Activated B cell treated with CpG ODN at 0.5 μM for 24 hours (primary cell): ENCODE measurements at regions not wholly inside any gene's neighbourhood (a gene's known extent, or its start where the extent isn't known, plus 50 kb on each side); places are given as distances from the start of the nearest gene placed in this dataset.

Experiments used
- ATAC-seq: fragments of 200-7000 bp; cut with Tn5 transposase; one replicate; pipeline ENCODE4 v1.10.0; 2021; ENCODE audit warnings: low read depth, mild to moderate bottlenecking, moderate library complexity
- CTCF ChIA-PET: fragments of 350-600 bp; sonication (Branson Sonifier 250); formaldehyde crosslinking; loops from one replicate; lab custom pipeline; 2021; ENCODE audit warnings: antibody characterized with exemption; lab: Charles Lee
- POLR2A ChIA-PET: fragments of 350-600 bp; sonication (Branson Sonifier 250); formaldehyde crosslinking; loops from one replicate; lab custom pipeline; 2021; ENCODE audit warnings: antibody characterized with exemption; lab: Charles Lee
- DNase-seq: peaks from one replicate; pipeline ENCODE4 v3.0.0; 2022
- H3K27ac Mint-ChIP-seq: one replicate; pipeline ENCODE4 v1.8.0; 2020; ENCODE audit warnings: mixed read lengths
- H3K27me3 Mint-ChIP-seq: one replicate; pipeline ENCODE4 v1.8.0; 2021; ENCODE audit warnings: mixed read lengths
- H3K36me3 Mint-ChIP-seq: one replicate; pipeline ENCODE4 v1.8.0; 2021; ENCODE audit warnings: low read depth, mixed read lengths
- H3K4me1 Mint-ChIP-seq: one replicate; pipeline ENCODE4 v1.8.0; 2021; ENCODE audit warnings: mixed read lengths
- H3K4me3 Mint-ChIP-seq: one replicate; pipeline ENCODE4 v1.8.0; 2020; ENCODE audit warnings: mild to moderate bottlenecking, mixed read lengths
- H3K9me3 Mint-ChIP-seq: one replicate; pipeline ENCODE4 v1.8.0; 2020; ENCODE audit warnings: mixed read lengths
- CTCF ChIP-seq: fragments of 200-600 bp; IDR thresholded peaks from one replicate; pipeline ENCODE4 v1.8.0; 2022; ENCODE audit warnings: antibody characterized with exemption, mild to moderate bottlenecking
- intact Hi-C: fragments of 100-400 bp; cut with micrococcal nuclease; formaldehyde crosslinking; loops from one replicate; pipeline ENCODE4 v1.15.1; 2024

GRCh38 chr12:64931321-64931720, 106.9 kb downstream of the TBC1D30 start:
- H3K27me3 Mint-ChIP-seq, result peaks cover 28% of the 10 kb centered on the region
- intact Hi-C loops, result no loop called here
- CTCF ChIA-PET, result no interaction called here

GRCh38 chr12:64931981-64932380, 107.5 kb downstream of the TBC1D30 start:
- intact Hi-C loops, result no loop called here
- Mint-ChIP-seq H3K4me3 (no peak overlapping the region), H3K27me3 (peaks cover 28% of the 10 kb centered on the region), H3K9me3 (no peaks in the 10 kb centered on the region), H3K4me1 (no peaks in the 10 kb centered on the region), H3K36me3 (no peaks in the 10 kb centered on the region), H3K27ac (no peak overlapping the region)
- TF ChIP-seq CTCF, result no peak
- CTCF ChIA-PET, result no interaction called here
- POLR2A ChIA-PET, result no interaction called here
- DNase-seq, result no peak
- ATAC-seq, result no peak

More at GRCh38 chr12:64931321-64931720, 106.9 kb downstream of the TBC1D30 start:
- Mint-ChIP-seq H3K36me3 (no peaks in the 10 kb centered on the region), H3K4me1 (no peaks in the 10 kb centered on the region), H3K9me3 (no peaks in the 10 kb centered on the region), H3K27ac (no peak overlapping the region), H3K4me3 (no peak overlapping the region)
- DNase-seq (no peak), ATAC-seq (no peak)
- POLR2A ChIA-PET, result no interaction called here
- TF ChIP-seq CTCF, result no peak

GRCh38 chr12:64933791-64934190, 109.3 kb downstream of the TBC1D30 start:
- H3K27me3 Mint-ChIP-seq, result peaks cover 31% of the 10 kb centered on the region
- POLR2A ChIA-PET, result no interaction called here
- intact Hi-C loops, result no loop called here
- H3K9me3 Mint-ChIP-seq, result no peaks in the 10 kb centered on the region
- CTCF ChIA-PET, result no interaction called here
- H3K4me1 Mint-ChIP-seq, result no peaks in the 10 kb centered on the region
- ATAC-seq (no peak), DNase-seq (no peak)
- no peak overlapping the region for H3K27ac Mint-ChIP-seq
- H3K4me3 Mint-ChIP-seq, result no peak overlapping the region
- no peak for TF ChIP-seq CTCF
- no peaks in the 10 kb centered on the region for H3K36me3 Mint-ChIP-seq

GRCh38 chr12:64937452-64937851, 113.0 kb downstream of the TBC1D30 start:
- ChIA-PET POLR2A (no interaction called here), CTCF (no interaction called here)
- intact Hi-C loops, result no loop called here
- H3K27ac Mint-ChIP-seq, result no peak overlapping the region
- ATAC-seq (no peak), DNase-seq (no peak)
- peaks cover 20% of the 10 kb centered on the region for H3K27me3 Mint-ChIP-seq
- no peak for TF ChIP-seq CTCF
- H3K9me3 Mint-ChIP-seq, result no peaks in the 10 kb centered on the region
- H3K4me1 Mint-ChIP-seq, result no peaks in the 10 kb centered on the region
- no peaks in the 10 kb centered on the region for H3K36me3 Mint-ChIP-seq
- H3K4me3 Mint-ChIP-seq, result no peak overlapping the region

- H3K9me3 Mint-ChIP-seq, result no peaks in the 10 kb centered on the region
- DNase-seq, result no peak
- no peak for TF ChIP-seq CTCF
- CTCF ChIA-PET, result no interaction called here
- ATAC-seq, result no peak
- intact Hi-C loops, result no loop called here
- no peaks in the 10 kb centered on the region for H3K36me3 Mint-ChIP-seq
- H3K4me3 Mint-ChIP-seq, result no peak overlapping the region
- no peak overlapping the region for H3K27ac Mint-ChIP-seq
- H3K4me1 Mint-ChIP-seq, result no peaks in the 10 kb centered on the region
- POLR2A ChIA-PET, result no interaction called here
- peaks cover 19% of the 10 kb centered on the region for H3K27me3 Mint-ChIP-seq
Measured at GRCh38 chr12:64938179-64938578, 113.7 kb downstream of the TBC1D30 start.
